ENCODE measurements at regions not wholly inside any gene's neighbourhood (a gene's known extent, or its start where the extent isn't known, plus 50 kb on each side); places are given as distances from the start of the nearest gene placed in this dataset.

- DNase-seq: no peak
Observed at GRCh38 chr3:80556763-80557162, 789.0 kb upstream of the ROBO1 start.

- DNase-seq: no peak
Observed at GRCh38 chr3:80554304-80554703, 786.5 kb upstream of the ROBO1 start.

- no peak for DNase-seq
Observed at GRCh38 chr3:80553211-80553610, 785.4 kb upstream of the ROBO1 start.

GRCh38 chr3:80550174-80550573 lies 782.4 kb upstream of the ROBO1 start:
- DNase-seq: no peak

GRCh38 chr3:80549173-80549572 lies 781.4 kb upstream of the ROBO1 start:
- no peak for DNase-seq

GRCh38 chr3:80543154-80543553 lies 775.4 kb upstream of the ROBO1 start:
- no peak for DNase-seq

GRCh38 chr3:80542456-80542855 lies 774.7 kb upstream of the ROBO1 start:
- no peak for DNase-seq

GRCh38 chr3:80537680-80538079 lies 769.9 kb upstream of the ROBO1 start:
- DNase-seq: no peak

- DNase-seq: no peak
Observed at GRCh38 chr3:80535286-80535685, 767.5 kb upstream of the ROBO1 start.

GRCh38 chr3:80533553-80533952 lies 765.8 kb upstream of the ROBO1 start:
- DNase-seq: no peak

GRCh38 chr3:80526153-80526552 lies 758.4 kb upstream of the ROBO1 start:
- DNase-seq: no peak

- DNase-seq: no peak
Observed at GRCh38 chr3:80521081-80521480, 753.3 kb upstream of the ROBO1 start.

- no peak for DNase-seq
Observed at GRCh38 chr3:80519436-80519835, 751.6 kb upstream of the ROBO1 start.

- DNase-seq: no peak
Observed at GRCh38 chr3:80496452-80496851, 728.7 kb upstream of the ROBO1 start.

- DNase-seq: no peak
Observed at GRCh38 chr3:80492162-80492561, 724.4 kb upstream of the ROBO1 start.

GRCh38 chr3:80472961-80473360 lies 705.2 kb upstream of the ROBO1 start:
- DNase-seq: no peak

- no peak for DNase-seq
Observed at GRCh38 chr3:80472459-80472858, 704.7 kb upstream of the ROBO1 start.

- no peak for DNase-seq
Observed at GRCh38 chr3:80470433-80470832, 702.6 kb upstream of the ROBO1 start.

GRCh38 chr3:80465746-80466145 lies 697.9 kb upstream of the ROBO1 start:
- no peak for DNase-seq

GRCh38 chr3:80451393-80451792 lies 683.6 kb upstream of the ROBO1 start:
- DNase-seq: no peak

GRCh38 chr3:80445641-80446040 lies 677.8 kb upstream of the ROBO1 start:
- DNase-seq: no peak

- no peak for DNase-seq
Observed at GRCh38 chr3:80445053-80445452, 677.3 kb upstream of the ROBO1 start.

- DNase-seq: no peak
Observed at GRCh38 chr3:80439490-80439889, 671.7 kb upstream of the ROBO1 start.

GRCh38 chr3:80434366-80434765 lies 666.6 kb upstream of the ROBO1 start:
- no peak for DNase-seq

GRCh38 chr3:80424951-80425350 lies 657.2 kb upstream of the ROBO1 start:
- no peak for DNase-seq

All from activated effector memory CD4-positive, alpha-beta T cell treated with anti-CD3 and anti-CD28 coated beads, Interleukin-2, amount 50 U/mL, for 16 hours (primary cell).